Panc1 (cell line): ENCODE measurements at regions not wholly inside any gene's neighbourhood (a gene's known extent, or its start where the extent isn't known, plus 50 kb on each side); places are given as distances from the start of the nearest gene placed in this dataset.
"Not testable (repeated sequence)": the region's sequence is repeated elsewhere in the genome, so short reads cannot be mapped to it uniquely, and the experiment has no call there.

Experiments
- POLR2AphosphoS5 ChIP-seq: IDR thresholded peaks from 2 replicates; pipeline ENCODE4 v1.6.1; 2012; ENCODE audit warnings: mild to moderate bottlenecking, low read depth, low read length, moderate library complexity
- TF ChIP-seq, protein P1 (sequence below): fragments of 450-650 bp; IDR thresholded peaks from 2 replicates; pipeline ENCODE4 v1.5.1; 2017; ENCODE audit warnings: mild to moderate bottlenecking

DNA sequence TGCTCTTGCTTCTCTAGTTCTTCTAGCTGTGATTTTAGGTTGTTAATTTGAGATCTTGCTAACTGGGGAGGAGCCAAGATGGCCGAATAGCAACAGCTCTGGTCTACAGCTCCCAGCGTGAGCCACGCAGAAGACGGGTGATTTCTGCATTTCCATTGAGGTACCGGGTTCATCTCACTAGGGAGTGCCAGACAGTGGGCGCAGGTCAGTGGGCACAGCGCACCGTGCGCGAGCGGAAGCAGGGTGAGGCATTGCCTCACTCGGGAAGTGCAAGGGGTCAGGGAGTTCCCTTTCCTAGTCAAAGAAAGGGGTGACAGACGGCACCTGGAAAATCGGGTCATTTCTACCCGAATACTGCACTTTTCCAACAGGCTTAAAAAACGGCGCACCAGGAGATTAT lies 256.6 kb upstream of the PELI2 start:
- TF ChIP-seq, protein P1, sequence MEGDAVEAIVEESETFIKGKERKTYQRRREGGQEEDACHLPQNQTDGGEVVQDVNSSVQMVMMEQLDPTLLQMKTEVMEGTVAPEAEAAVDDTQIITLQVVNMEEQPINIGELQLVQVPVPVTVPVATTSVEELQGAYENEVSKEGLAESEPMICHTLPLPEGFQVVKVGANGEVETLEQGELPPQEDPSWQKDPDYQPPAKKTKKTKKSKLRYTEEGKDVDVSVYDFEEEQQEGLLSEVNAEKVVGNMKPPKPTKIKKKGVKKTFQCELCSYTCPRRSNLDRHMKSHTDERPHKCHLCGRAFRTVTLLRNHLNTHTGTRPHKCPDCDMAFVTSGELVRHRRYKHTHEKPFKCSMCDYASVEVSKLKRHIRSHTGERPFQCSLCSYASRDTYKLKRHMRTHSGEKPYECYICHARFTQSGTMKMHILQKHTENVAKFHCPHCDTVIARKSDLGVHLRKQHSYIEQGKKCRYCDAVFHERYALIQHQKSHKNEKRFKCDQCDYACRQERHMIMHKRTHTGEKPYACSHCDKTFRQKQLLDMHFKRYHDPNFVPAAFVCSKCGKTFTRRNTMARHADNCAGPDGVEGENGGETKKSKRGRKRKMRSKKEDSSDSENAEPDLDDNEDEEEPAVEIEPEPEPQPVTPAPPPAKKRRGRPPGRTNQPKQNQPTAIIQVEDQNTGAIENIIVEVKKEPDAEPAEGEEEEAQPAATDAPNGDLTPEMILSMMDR: not testable (repeated sequence)
- TF ChIP-seq POLR2AphosphoS5: not testable (repeated sequence)
